HG03354 (cell line): ENCODE measurements at regions not wholly inside any gene's neighbourhood (a gene's known extent, or its start where the extent isn't known, plus 50 kb on each side); places are given as distances from the start of the nearest gene placed in this dataset.
"Not testable (repeated sequence)": the region's sequence is repeated elsewhere in the genome, so short reads cannot be mapped to it uniquely, and the experiment has no call there.

Experiments
- ATAC-seq: cut with Tn5 transposase; IDR thresholded peaks from one replicate; pipeline ENCODE4 v1.9.1; 2021; ENCODE audit warnings: mild to moderate bottlenecking; ENCODE audit not compliant: unreplicated experiment, poor library complexity, severe bottlenecking

- ATAC-seq, result no peak
Observed at GRCh38 chr2:59389240-59389639, 1148.1 kb upstream of the FANCL start.

GRCh38 chr2:59385971-59386370 is 1144.8 kb upstream of the FANCL start:
- no peak for ATAC-seq

- no peak for ATAC-seq
Observed at GRCh38 chr2:59383473-59383872, 1142.3 kb upstream of the FANCL start.

- ATAC-seq, result no peak
Observed at GRCh38 chr2:59378127-59378526, 1137.0 kb upstream of the FANCL start.

- ATAC-seq, result no peak
Observed at GRCh38 chr2:59366288-59366687, 1125.2 kb upstream of the FANCL start.

GRCh38 chr2:59354498-59354897 is 1113.4 kb upstream of the FANCL start:
- ATAC-seq, result no peak

GRCh38 chr2:59353306-59353921 is 1112.3 kb upstream of the FANCL start:
- no peak for ATAC-seq

GRCh38 chr2:59342166-59342565 is 1101.0 kb upstream of the FANCL start:
- no peak for ATAC-seq

- ATAC-seq, result no peak
Observed at GRCh38 chr2:59339837-59340207, 1098.7 kb upstream of the FANCL start.

- no peak for ATAC-seq
Observed at GRCh38 chr2:59339121-59339836, 1098.2 kb upstream of the FANCL start.

- no peak for ATAC-seq
Observed at GRCh38 chr2:59333007-59333406, 1091.9 kb upstream of the FANCL start.

- not testable (repeated sequence) for ATAC-seq
Observed at GRCh38 chr2:59326581-59327365, 1085.6 kb upstream of the FANCL start.

GRCh38 chr2:59322870-59323269 is 1081.7 kb upstream of the FANCL start:
- no peak for ATAC-seq

- no peak for ATAC-seq
Observed at GRCh38 chr2:59322005-59322404, 1080.9 kb upstream of the FANCL start.

GRCh38 chr2:59314031-59314766 is 1073.1 kb upstream of the FANCL start:
- no peak for ATAC-seq

- no peak for ATAC-seq
Observed at GRCh38 chr2:59312967-59313940, 1072.1 kb upstream of the FANCL start.

- ATAC-seq, result no peak
Observed at GRCh38 chr2:59312029-59312428, 1070.9 kb upstream of the FANCL start.

- no peak for ATAC-seq
Observed at GRCh38 chr2:59308108-59308507, 1067.0 kb upstream of the FANCL start.

- no peak for ATAC-seq
Observed at GRCh38 chr2:59307196-59307595, 1066.1 kb upstream of the FANCL start.
